Coronary artery (tissue), 2 donors: ENCODE measurements at regions not wholly inside any gene's neighbourhood (a gene's known extent, or its start where the extent isn't known, plus 50 kb on each side); places are given as distances from the start of the nearest gene placed in this dataset.

ENCODE experiments used
- DNase-seq: peaks from one replicate; pipeline ENCODE4 v3.0.0-alpha.2; 2017; ENCODE audit warnings: low spot score
- H3K27ac ChIP-seq, 2 donors: fragments of 200-600 bp; sonication (generic); one replicate each; pipeline ENCODE4 v1.5.1; 2016 to 2019
- H3K4me3 ChIP-seq: fragments of 200-600 bp; sonication (generic); 2 replicates; pipeline ENCODE4 v1.5.1; 2016; ENCODE audit warnings: mild to moderate bottlenecking, moderate library complexity
- CTCF ChIP-seq: fragments of 200-600 bp; sonication (generic); IDR thresholded peaks from one replicate; pipeline ENCODE4 v1.5.1; 2019; ENCODE audit warnings: antibody characterized with exemption

- H3K4me3 ChIP-seq, result no peak overlapping the region
- DNase-seq, result no peak
- no peak for TF ChIP-seq CTCF
- H3K27ac ChIP-seq, result no peak overlapping the region
These were observed 139.2 kb upstream of the COL3A1 start for GRCh38 chr2:188835006-188835405.

DNA sequence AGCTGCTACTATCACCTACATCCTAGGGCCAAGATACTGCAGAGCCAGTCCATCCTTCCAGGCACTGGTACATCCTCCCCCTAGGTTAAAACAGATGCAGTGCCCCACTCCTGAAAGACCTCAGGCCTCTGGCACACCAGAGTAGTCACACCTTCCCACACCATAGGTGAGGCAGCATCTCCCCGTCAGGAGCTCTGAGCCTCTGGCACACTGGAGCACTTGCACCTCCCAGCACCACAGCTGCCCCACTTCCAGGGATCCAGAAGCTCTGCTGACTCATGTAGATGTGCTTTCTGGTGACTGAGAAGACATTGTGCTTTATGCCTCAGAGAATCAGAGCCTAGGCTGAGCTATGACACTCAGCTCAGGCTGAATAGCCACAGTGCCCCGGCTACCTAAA is 138.4 kb upstream of the COL3A1 start:
- no peak for TF ChIP-seq CTCF
- DNase-seq, result no peak
- Histone ChIP-seq H3K27ac (no peak overlapping the region), H3K4me3 (no peak overlapping the region)

GRCh38 chr2:188845692-188846091 is 128.5 kb upstream of the COL3A1 start:
- no peak overlapping the region for H3K27ac ChIP-seq
- no peak overlapping the region for H3K4me3 ChIP-seq
- no peak for TF ChIP-seq CTCF
- no peak for DNase-seq

DNA sequence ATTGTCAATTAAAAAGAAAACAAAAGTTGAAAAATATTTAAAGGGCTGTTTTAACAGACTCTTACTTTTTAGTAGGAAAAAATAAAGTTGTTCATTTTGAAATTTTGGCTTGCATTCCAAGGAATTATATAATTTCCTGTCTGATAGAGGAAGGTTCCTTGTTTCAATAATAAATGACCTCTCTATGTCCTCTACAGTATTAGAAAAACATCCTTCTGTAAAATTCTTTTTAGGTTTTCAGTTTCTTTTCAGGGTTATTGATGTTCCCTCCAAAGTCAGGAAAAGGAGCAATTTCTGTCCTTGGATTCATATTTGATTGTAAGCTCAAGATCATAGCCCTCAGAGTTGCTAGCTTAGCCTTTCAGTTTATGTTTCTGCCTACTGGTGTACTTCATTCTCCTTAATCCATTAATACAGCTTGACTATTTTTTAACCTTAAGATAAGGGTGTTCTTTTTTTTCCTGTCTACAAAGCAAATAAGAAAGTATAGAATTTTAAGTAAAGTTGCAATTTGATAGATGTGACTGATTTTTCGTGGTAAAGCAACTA is 125.2 kb upstream of the COL3A1 start:
- H3K4me3 ChIP-seq, result no peak overlapping the region
- no peak for TF ChIP-seq CTCF
- no peak overlapping the region for H3K27ac ChIP-seq
- no peak for DNase-seq

GRCh38 chr2:188850786-188851185 is 123.4 kb upstream of the COL3A1 start:
- TF ChIP-seq CTCF, result no peak
- no peak for DNase-seq
- Histone ChIP-seq H3K27ac (no peak overlapping the region), H3K4me3 (no peak overlapping the region)

DNA sequence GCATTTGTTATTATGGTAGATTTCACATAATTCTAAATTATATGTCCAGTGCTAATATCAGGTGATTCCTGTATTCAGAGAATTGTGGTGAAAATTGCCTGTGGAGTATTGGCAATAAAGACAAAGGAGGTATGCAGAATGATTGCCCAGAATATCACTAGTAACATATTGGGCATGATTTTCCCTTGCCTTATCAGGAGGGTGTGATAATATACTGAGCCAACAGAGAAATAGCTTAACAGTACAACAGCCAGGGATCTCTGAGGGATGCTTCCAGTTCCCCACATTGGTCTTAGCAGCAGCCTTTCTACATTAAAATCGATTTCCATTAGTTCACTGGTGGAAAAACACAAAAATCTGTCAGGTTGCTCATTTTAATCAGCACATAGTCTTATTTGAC is 122.9 kb upstream of the COL3A1 start:
- no peak overlapping the region for H3K27ac ChIP-seq
- H3K4me3 ChIP-seq, result no peak overlapping the region
- TF ChIP-seq CTCF, result no peak

GRCh38 chr2:188851826-188852225 is 122.3 kb upstream of the COL3A1 start:
- TF ChIP-seq CTCF, result no peak
- no peak overlapping the region for H3K4me3 ChIP-seq
- H3K27ac ChIP-seq, result no peak overlapping the region
- no peak for DNase-seq

More for the DNA sequence above, 122.9 kb upstream of the COL3A1 start:
- DNase-seq, result no peak
